NT2/D1 (cell line): ENCODE measurements at regions not wholly inside any gene's neighbourhood (a gene's known extent, or its start where the extent isn't known, plus 50 kb on each side); places are given as distances from the start of the nearest gene placed in this dataset.

Experiments
- SUZ12 ChIP-seq: IDR thresholded peaks from 2 replicates; pipeline ENCODE4 v1.6.1; 2011; ENCODE audit not compliant: insufficient read length, insufficient read depth; ENCODE audit errors: extremely low read depth
- ZNF274 ChIP-seq: IDR thresholded peaks from 2 replicates; pipeline ENCODE4 v1.6.1; 2011; ENCODE audit warnings: mild to moderate bottlenecking, low read depth, low read length

GRCh38 chr4:63316633-63317032 lies 1092.6 kb downstream of the TECRL start:
- TF ChIP-seq ZNF274 (no peak), SUZ12 (no peak)
